CD4-positive, CD25-positive, alpha-beta regulatory T cell (primary cell): ENCODE measurements at regions not wholly inside any gene's neighbourhood (a gene's known extent, or its start where the extent isn't known, plus 50 kb on each side); places are given as distances from the start of the nearest gene placed in this dataset.

Source experiments
- ATAC-seq, 2 donors: fragments of 150-1000 bp; cut with Tn5 transposase; one replicate each; pipeline ENCODE4 v1.10.0; 2021; ENCODE audit warnings: low read depth in 2 of 2, moderate number of reproducible peaks in 2 of 2, moderate library complexity in 1 of 2
- DNase-seq, 3 donors: peaks; one replicate each; pipeline versions ENCODE4 v3.0.0 to v3.0.0-alpha.2; 2012 to 2022; ENCODE audit warnings: mixed read lengths in 1 of 3
- H3K27ac ChIP-seq: one replicate; pipeline ENCODE4 v1.7.0; 2013; ENCODE audit warnings: mild to moderate bottlenecking, low read length; ENCODE audit not compliant: insufficient read depth, poor library complexity, severe bottlenecking
- H3K27me3 ChIP-seq: one replicate; pipeline ENCODE4 v1.7.0; 2013; ENCODE audit warnings: low read length; ENCODE audit not compliant: control insufficient read depth, insufficient read depth
- H3K36me3 ChIP-seq: one replicate; pipeline ENCODE4 v1.7.0; 2013; ENCODE audit warnings: mild to moderate bottlenecking, low read length, moderate library complexity; ENCODE audit not compliant: control insufficient read depth, insufficient read depth
- H3K4me1 ChIP-seq: 2 replicates; pipeline ENCODE4 v1.7.0; 2013; ENCODE audit warnings: mild to moderate bottlenecking, low read length; ENCODE audit not compliant: insufficient read depth, control insufficient read depth, poor library complexity, severe bottlenecking
- H3K4me3 ChIP-seq: one replicate; pipeline ENCODE4 v1.7.0; 2013; ENCODE audit warnings: low read depth, mild to moderate bottlenecking, low read length, moderate library complexity
- H3K9me3 ChIP-seq, 2 experiments: 1 replicate in 1 of 2; 2 replicates in 1 of 2; pipeline ENCODE4 v1.7.0; 2013; ENCODE audit warnings: low read length in 2 of 2, mild to moderate bottlenecking in 1 of 2, moderate library complexity in 1 of 2; ENCODE audit not compliant: control insufficient read depth in 2 of 2
- H3K27ac Mint-ChIP-seq, 3 donors: one replicate each; pipeline ENCODE4 v1.8.0; 2020 to 2022; ENCODE audit warnings: mild to moderate bottlenecking in 3 of 3, mixed read lengths in 3 of 3, moderate library complexity in 2 of 3
- H3K27me3 Mint-ChIP-seq: one replicate; pipeline ENCODE4 v1.8.0; 2022; ENCODE audit warnings: mild to moderate bottlenecking, mixed read lengths
- H3K36me3 Mint-ChIP-seq: one replicate; pipeline ENCODE4 v1.8.0; 2020; ENCODE audit warnings: mixed read lengths
- H3K4me1 Mint-ChIP-seq, 4 donors: one replicate each; pipeline ENCODE4 v1.8.0; 2020 to 2022; ENCODE audit warnings: mixed read lengths in 4 of 4, mild to moderate bottlenecking in 1 of 4
- H3K4me3 Mint-ChIP-seq, 4 donors: one replicate each; pipeline ENCODE4 v1.8.0; 2020 to 2022; ENCODE audit warnings: mild to moderate bottlenecking in 4 of 4, mixed read lengths in 4 of 4, moderate library complexity in 3 of 4
- H3K9me3 Mint-ChIP-seq, 7 donors: one replicate each; pipeline ENCODE4 v1.8.0; 2020 to 2022; ENCODE audit warnings: mixed read lengths in 7 of 7, mild to moderate bottlenecking in 3 of 7, moderate library complexity in 2 of 7

GRCh38 chr1:82703951-82704350, 903.2 kb downstream of the ADGRL2 start:
- Histone ChIP-seq H3K4me3 (no peak overlapping the region), H3K27me3 (no peaks in the 10 kb centered on the region), H3K4me1 (no peaks in the 10 kb centered on the region), H3K27ac (no peak overlapping the region), H3K36me3 (no peaks in the 10 kb centered on the region), H3K9me3 (no peaks in the 10 kb centered on the region)
- Mint-ChIP-seq H3K4me1 (no peaks in the 10 kb centered on the region), H3K9me3 (peaks cover 0 to 9% (median 2%) of the 10 kb centered on the region in 7 donors), H3K36me3 (no peaks in the 10 kb centered on the region), H3K27me3 (no peaks in the 10 kb centered on the region), H3K27ac (no peak overlapping the region), H3K4me3 (no peak overlapping the region)
- no peak for DNase-seq
- no peak for ATAC-seq

DNA sequence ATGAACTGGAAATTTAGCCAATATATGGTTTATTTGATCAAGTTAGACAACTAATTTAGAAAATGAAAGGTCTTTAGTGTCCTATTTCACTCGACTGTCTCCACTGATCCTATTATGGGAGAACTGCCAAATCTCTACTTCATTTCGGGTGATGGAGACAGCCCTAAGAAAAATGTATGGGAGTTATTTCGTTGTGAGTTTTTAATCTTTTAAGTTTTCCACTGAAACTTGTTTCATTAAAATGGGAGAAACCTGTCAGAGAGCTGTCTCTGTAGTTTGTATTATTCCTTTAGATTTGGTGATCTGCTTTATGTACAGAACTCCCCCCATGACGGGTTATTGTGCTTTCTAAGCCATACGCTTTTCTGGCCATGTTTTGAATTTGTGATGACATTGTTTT, 899.7 kb downstream of the ADGRL2 start:
- no peak overlapping the region for H3K4me3 Mint-ChIP-seq
- H3K27ac ChIP-seq: no peak overlapping the region
- peaks cover 0 to 8% (median 2%) of the 10 kb centered on the region in 7 donors for H3K9me3 Mint-ChIP-seq
- ATAC-seq: no peak
- no peaks in the 10 kb centered on the region for H3K4me1 Mint-ChIP-seq
- no peak overlapping the region for H3K27ac Mint-ChIP-seq
- H3K4me3 ChIP-seq: no peak overlapping the region
- H3K36me3 ChIP-seq: no peaks in the 10 kb centered on the region
- H3K27me3 Mint-ChIP-seq: no peaks in the 10 kb centered on the region
- no peaks in the 10 kb centered on the region for H3K27me3 ChIP-seq
- H3K36me3 Mint-ChIP-seq: no peaks in the 10 kb centered on the region
- DNase-seq: no peak
- H3K9me3 ChIP-seq: no peaks in the 10 kb centered on the region
- H3K4me1 ChIP-seq: no peaks in the 10 kb centered on the region

DNA sequence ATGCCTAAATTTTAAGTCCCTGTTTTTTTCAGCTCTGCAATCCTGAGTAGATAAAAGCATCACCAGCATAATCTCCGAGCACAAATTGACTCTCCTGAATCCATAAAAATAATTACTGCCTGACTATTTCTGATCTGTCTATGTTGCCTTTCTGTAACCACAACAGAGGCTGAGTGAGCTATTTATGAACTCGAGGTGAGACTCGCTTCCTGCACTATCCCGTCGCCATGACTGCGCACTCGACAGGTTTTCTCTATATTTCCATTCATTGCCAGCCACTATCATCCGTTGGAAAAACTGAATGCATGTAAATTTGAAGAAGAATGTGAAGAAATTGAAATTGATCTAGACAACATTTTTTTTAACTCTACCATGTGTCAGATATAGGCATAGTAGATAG, 897.2 kb downstream of the ADGRL2 start:
- ATAC-seq (no peak), DNase-seq (no peak)
- H3K27me3 ChIP-seq: no peaks in the 10 kb centered on the region
- H3K4me3 ChIP-seq: no peak overlapping the region
- Mint-ChIP-seq H3K4me3 (no peak overlapping the region), H3K36me3 (no peaks in the 10 kb centered on the region), H3K9me3 (peaks cover 0 to 9% (median 2%) of the 10 kb centered on the region in 7 donors), H3K27me3 (no peaks in the 10 kb centered on the region), H3K27ac (no peak overlapping the region), H3K4me1 (no peaks in the 10 kb centered on the region)
- no peaks in the 10 kb centered on the region for H3K36me3 ChIP-seq
- no peaks in the 10 kb centered on the region for H3K9me3 ChIP-seq
- H3K27ac ChIP-seq: no peak overlapping the region
- no peaks in the 10 kb centered on the region for H3K4me1 ChIP-seq

- no peak overlapping the region for H3K4me3 ChIP-seq
- H3K9me3 Mint-ChIP-seq: peaks cover 0 to 14% (median 1%) of the 10 kb centered on the region in 7 donors
- H3K27me3 Mint-ChIP-seq: no peaks in the 10 kb centered on the region
- no peaks in the 10 kb centered on the region for H3K4me1 ChIP-seq
- H3K27ac Mint-ChIP-seq: no peak overlapping the region
- no peaks in the 10 kb centered on the region for H3K4me1 Mint-ChIP-seq
- no peaks in the 10 kb centered on the region for H3K36me3 ChIP-seq
- H3K27me3 ChIP-seq: no peaks in the 10 kb centered on the region
- H3K9me3 ChIP-seq: no peaks in the 10 kb centered on the region
- ATAC-seq (no peak), DNase-seq (no peak)
- no peak overlapping the region for H3K4me3 Mint-ChIP-seq
- no peaks in the 10 kb centered on the region for H3K36me3 Mint-ChIP-seq
- no peak overlapping the region for H3K27ac ChIP-seq
Measured at GRCh38 chr1:82695443-82695842, 894.7 kb downstream of the ADGRL2 start.

DNA sequence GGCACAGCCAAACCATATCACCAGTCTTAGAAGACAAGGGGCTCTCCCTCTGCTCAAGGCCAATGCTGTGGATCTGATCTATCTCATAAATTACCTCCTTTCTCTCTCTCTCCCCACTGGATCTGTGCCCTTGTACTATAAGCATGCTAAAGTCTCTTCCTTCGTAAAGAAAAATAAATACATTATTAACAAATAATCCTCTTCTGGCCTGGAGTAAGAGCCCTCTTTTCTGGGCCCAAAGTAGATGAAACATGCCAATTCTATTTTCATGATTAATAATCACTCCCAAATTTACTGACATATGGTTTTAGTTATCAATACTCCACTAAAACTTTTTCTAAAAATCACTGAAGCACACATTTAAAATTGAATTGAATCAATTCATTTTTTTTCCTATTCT, 889.7 kb downstream of the ADGRL2 start:
- DNase-seq: no peak
- peaks cover 2 to 20% (median 12%) of the 10 kb centered on the region in 7 donors for H3K9me3 Mint-ChIP-seq
- H3K36me3 Mint-ChIP-seq: no peaks in the 10 kb centered on the region
- H3K4me1 Mint-ChIP-seq: no peaks in the 10 kb centered on the region
- Histone ChIP-seq H3K4me1 (no peaks in the 10 kb centered on the region), H3K27me3 (no peaks in the 10 kb centered on the region), H3K4me3 (no peak overlapping the region), H3K9me3 (peaks cover 0 to 2% of the 10 kb centered on the region in 2 experiments), H3K36me3 (no peaks in the 10 kb centered on the region), H3K27ac (no peak overlapping the region)
- H3K27ac Mint-ChIP-seq: no peak overlapping the region
- ATAC-seq: no peak
- H3K4me3 Mint-ChIP-seq: no peak overlapping the region
- H3K27me3 Mint-ChIP-seq: no peaks in the 10 kb centered on the region

GRCh38 chr1:82689217-82689616, 888.5 kb downstream of the ADGRL2 start:
- DNase-seq: no peak
- H3K27ac ChIP-seq: no peak overlapping the region
- no peak overlapping the region for H3K4me3 ChIP-seq
- peaks cover 2 to 20% (median 11%) of the 10 kb centered on the region in 7 donors for H3K9me3 Mint-ChIP-seq
- H3K9me3 ChIP-seq: peaks cover 0 to 2% of the 10 kb centered on the region in 2 experiments
- no peak for ATAC-seq
- no peaks in the 10 kb centered on the region for H3K27me3 Mint-ChIP-seq
- no peaks in the 10 kb centered on the region for H3K36me3 ChIP-seq
- no peaks in the 10 kb centered on the region for H3K36me3 Mint-ChIP-seq
- H3K4me1 Mint-ChIP-seq: no peaks in the 10 kb centered on the region
- no peak overlapping the region for H3K27ac Mint-ChIP-seq
- H3K27me3 ChIP-seq: no peaks in the 10 kb centered on the region
- no peak overlapping the region for H3K4me3 Mint-ChIP-seq
- no peaks in the 10 kb centered on the region for H3K4me1 ChIP-seq

GRCh38 chr1:82686774-82687173, 886.0 kb downstream of the ADGRL2 start:
- Mint-ChIP-seq H3K27ac (no peak overlapping the region), H3K9me3 (peaks cover 3 to 30% (median 13%) of the 10 kb centered on the region in 7 donors), H3K36me3 (no peaks in the 10 kb centered on the region), H3K4me1 (no peaks in the 10 kb centered on the region), H3K27me3 (peaks cover 4% of the 10 kb centered on the region), H3K4me3 (no peak overlapping the region)
- Histone ChIP-seq H3K4me3 (no peak overlapping the region), H3K27me3 (no peaks in the 10 kb centered on the region), H3K27ac (no peak overlapping the region), H3K36me3 (no peaks in the 10 kb centered on the region), H3K4me1 (no peaks in the 10 kb centered on the region), H3K9me3 (peaks cover 0 to 3% of the 10 kb centered on the region in 2 experiments)
- ATAC-seq (no peak), DNase-seq (no peak)

- Histone ChIP-seq H3K27ac (no peak overlapping the region), H3K4me3 (no peak overlapping the region), H3K9me3 (no peaks in the 10 kb centered on the region), H3K4me1 (no peaks in the 10 kb centered on the region), H3K36me3 (no peaks in the 10 kb centered on the region), H3K27me3 (no peaks in the 10 kb centered on the region)
- no peaks in the 10 kb centered on the region for H3K27me3 Mint-ChIP-seq
- no peak overlapping the region for H3K4me3 Mint-ChIP-seq
- no peak for ATAC-seq
- no peaks in the 10 kb centered on the region for H3K36me3 Mint-ChIP-seq
- no peak overlapping the region for H3K27ac Mint-ChIP-seq
- H3K4me1 Mint-ChIP-seq: no peaks in the 10 kb centered on the region
- H3K9me3 Mint-ChIP-seq: peaks cover 2 to 9% (median 5%) of the 10 kb centered on the region in 7 donors
- no peak for DNase-seq
Measured at GRCh38 chr1:82646888-82647287, 846.2 kb downstream of the ADGRL2 start.
